GM19240 (cell line): ENCODE measurements at regions not wholly inside any gene's neighbourhood (a gene's known extent, or its start where the extent isn't known, plus 50 kb on each side); places are given as distances from the start of the nearest gene placed in this dataset.
"Not testable (repeated sequence)": the region's sequence is repeated elsewhere in the genome, so short reads cannot be mapped to it uniquely, and the experiment has no call there.

Experiments used
- DNase-seq: peaks from one replicate; pipeline ENCODE4 v3.0.0; 2011; ENCODE audit warnings: low spot score; ENCODE audit not compliant: insufficient read length

- DNase-seq: no peak
Measured at GRCh38 chr10:9015005-9015404, 960.5 kb downstream of the GATA3 start.

GRCh38 chr10:9015447-9015846 lies 961.0 kb downstream of the GATA3 start:
- DNase-seq: no peak

GRCh38 chr10:9016930-9017329 lies 962.4 kb downstream of the GATA3 start:
- DNase-seq: no peak

- DNase-seq: no peak
Measured at GRCh38 chr10:9018195-9019173, 964.0 kb downstream of the GATA3 start.

- no peak for DNase-seq
Measured at GRCh38 chr10:9023206-9023605, 968.7 kb downstream of the GATA3 start.

- DNase-seq: no peak
Measured at GRCh38 chr10:9024210-9024609, 969.7 kb downstream of the GATA3 start.

GRCh38 chr10:9028231-9028630 lies 973.7 kb downstream of the GATA3 start:
- DNase-seq: no peak

- DNase-seq: no peak
Measured at GRCh38 chr10:9035355-9035754, 980.9 kb downstream of the GATA3 start.

- no peak for DNase-seq
Measured at GRCh38 chr10:9036711-9037204, 982.3 kb downstream of the GATA3 start.

GRCh38 chr10:9038146-9038714 lies 983.7 kb downstream of the GATA3 start:
- no peak for DNase-seq

- DNase-seq: no peak
Measured at GRCh38 chr10:9043466-9043865, 989.0 kb downstream of the GATA3 start.

GRCh38 chr10:9045311-9045710 lies 990.8 kb downstream of the GATA3 start:
- no peak for DNase-seq

GRCh38 chr10:9051328-9051974 lies 997.0 kb downstream of the GATA3 start:
- DNase-seq: no peak

GRCh38 chr10:9052767-9053166 lies 998.3 kb downstream of the GATA3 start:
- no peak for DNase-seq

- no peak for DNase-seq
Measured at GRCh38 chr10:9056521-9056920, 1002.0 kb downstream of the GATA3 start.

- not testable (repeated sequence) for DNase-seq
Measured at GRCh38 chr10:9057293-9057692, 1002.8 kb downstream of the GATA3 start.

- no peak for DNase-seq
Measured at GRCh38 chr10:9060314-9060713, 1005.8 kb downstream of the GATA3 start.

- no peak for DNase-seq
Measured at GRCh38 chr10:9061871-9062270, 1007.4 kb downstream of the GATA3 start.

GRCh38 chr10:9066152-9066551 lies 1011.7 kb downstream of the GATA3 start:
- no peak for DNase-seq

GRCh38 chr10:9068003-9068402 lies 1013.5 kb downstream of the GATA3 start:
- no peak for DNase-seq

GRCh38 chr10:9069136-9069535 lies 1014.6 kb downstream of the GATA3 start:
- no peak for DNase-seq

- DNase-seq: no peak
Measured at GRCh38 chr10:9075420-9075819, 1020.9 kb downstream of the GATA3 start.
